Activated CD4-positive, alpha-beta T cell treated with anti-CD3 and anti-CD28 coated beads, Interleukin-2, amount 50 U/mL, for 1 hour (primary cell): ENCODE measurements at regions not wholly inside any gene's neighbourhood (a gene's known extent, or its start where the extent isn't known, plus 50 kb on each side); places are given as distances from the start of the nearest gene placed in this dataset.

Experiments used
- DNase-seq: peaks from one replicate; pipeline ENCODE4 v3.0.0-alpha.2; 2020

DNA sequence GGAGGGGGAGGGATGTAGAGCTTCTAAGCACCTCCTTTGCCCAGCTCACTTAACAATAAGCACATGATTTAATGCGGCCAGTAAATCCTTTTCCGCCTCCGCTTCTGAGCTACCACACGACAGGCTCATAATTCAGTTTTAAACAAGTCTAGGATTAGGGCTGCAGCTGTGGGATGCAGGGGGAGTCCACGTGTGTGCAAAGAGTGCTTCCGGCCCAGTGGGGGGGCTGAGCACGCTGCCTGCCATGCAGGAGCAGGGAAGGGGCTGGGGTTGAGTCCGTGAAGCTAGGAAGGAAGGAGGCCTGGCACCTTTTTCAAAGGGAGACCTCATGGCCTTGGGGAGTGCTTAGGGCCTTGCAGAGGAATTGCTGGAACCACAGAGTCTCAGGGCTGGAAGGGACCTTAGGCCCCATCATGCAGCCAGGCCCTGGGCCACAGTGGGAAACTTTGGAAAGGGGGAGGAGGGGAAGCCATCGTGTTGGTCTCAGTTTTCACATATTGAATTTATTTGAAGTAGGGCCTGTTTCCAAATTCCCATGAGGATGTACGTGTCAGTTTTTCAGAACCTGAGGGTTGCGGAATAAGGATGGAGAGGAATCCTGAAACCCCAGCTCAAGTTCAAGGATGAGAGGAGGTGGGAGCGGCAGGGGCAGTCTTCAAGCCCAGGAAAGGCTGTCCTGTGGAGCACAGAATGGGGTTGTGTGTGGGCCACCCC, 96.1 kb downstream of the VEGFA start:
- no peak for DNase-seq

DNA sequence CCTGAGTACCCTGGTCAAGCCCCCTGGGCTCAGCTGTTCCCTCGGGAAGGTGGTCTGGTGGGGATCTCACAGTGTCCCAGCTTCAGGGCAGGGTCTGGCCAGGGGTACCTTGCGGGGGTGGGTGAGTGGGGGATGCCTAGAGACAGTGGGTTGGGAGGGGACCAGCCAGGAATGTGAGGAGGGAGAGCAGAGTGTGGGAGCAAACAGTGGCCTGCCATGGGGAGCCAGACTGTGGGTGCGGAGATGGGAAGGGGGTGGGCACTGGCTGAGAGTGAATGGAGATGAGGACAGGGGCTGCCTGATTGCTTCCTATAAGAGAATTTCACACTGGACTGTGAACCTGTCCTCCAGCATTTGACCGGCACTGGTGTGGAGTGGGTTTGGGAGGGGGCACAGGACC, 95.1 kb downstream of the VEGFA start:
- no peak for DNase-seq

DNA sequence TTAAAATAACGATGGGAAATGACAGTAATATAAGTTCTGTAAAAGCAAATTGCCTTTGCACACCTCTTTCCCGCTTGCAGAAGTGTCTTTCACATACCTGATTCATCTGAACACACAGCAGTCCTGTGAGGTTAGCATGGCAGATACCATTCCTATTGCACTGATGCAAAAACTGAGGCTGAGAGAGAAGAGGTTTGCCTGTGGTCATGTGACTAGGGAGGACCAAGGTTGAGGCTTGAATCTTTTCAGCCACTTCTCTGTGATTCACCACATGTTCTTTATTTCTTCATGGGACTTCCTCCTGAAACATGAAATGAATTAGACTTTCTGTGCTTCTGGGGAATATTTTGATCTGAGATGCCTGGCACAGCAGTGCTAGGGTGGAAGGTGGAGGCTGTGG, 92.9 kb downstream of the VEGFA start:
- DNase-seq: no peak

DNA sequence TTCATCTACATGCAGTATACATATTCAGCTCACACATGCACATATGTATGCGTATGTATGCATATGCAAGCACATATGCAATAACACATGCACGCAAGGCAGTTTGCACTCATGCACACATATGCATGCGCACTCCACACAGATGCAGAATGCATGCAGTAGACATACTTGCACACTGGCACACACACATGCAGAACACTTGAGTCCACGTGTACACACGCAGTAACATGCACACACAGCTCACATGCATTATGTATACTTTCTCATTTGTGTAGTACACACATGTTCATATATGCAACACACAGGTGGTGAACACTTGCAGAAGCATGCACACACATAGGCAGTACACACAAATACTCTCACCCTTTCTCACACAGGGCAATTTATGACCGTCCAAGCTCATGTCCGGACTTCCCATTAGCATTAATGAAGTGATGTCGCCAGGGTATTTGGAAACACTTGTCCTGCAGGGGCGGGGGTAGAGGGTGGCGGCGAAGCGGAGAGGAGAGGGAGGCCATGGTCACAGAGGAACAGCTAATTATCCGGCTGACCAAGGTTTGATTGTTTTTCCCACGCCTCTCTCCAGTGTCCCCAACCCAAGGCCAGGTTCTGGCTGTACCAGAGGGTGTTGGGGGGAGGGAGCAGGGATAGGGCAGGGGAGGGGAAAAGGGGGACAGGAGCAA, 91.3 kb downstream of the VEGFA start:
- DNase-seq: no peak

DNA sequence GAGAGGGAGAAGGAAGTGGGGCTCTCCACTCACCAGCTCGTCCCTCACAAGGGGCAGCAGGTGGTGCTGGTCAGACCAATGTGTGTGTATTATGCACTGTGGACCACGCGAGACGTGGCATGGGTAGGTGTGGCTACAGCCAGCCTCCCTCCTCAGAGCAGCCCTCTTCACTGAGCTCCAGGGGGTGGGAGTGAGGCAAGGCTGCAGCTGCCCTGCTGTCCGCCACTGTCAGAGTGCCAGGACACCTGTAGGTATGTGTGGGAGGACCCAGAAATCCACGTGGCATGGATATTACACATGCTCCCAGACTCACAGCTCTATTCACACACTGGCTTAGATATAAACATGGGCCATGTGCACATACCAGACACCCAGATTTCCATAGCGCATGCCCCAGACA, 90.3 kb downstream of the VEGFA start:
- DNase-seq: no peak

DNA sequence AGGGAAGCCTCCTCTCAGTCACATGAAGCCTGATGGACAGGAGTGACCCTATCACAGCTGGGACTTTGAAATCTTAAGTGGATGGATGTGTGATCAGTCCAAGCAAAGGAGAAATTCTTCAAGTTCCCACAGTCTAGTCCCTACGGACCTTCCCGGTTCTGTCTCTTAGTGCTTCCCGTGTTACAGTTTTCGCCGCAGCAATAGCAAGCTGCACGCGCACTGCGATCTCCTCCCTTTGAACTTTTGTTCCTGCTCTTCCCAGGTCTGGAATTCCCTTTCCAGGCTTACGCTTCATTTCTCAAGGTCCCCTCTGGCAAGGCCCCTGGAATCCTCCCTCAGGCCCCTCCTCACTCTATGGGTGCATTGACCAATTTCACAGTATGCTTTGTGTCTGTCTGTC, 89.2 kb downstream of the VEGFA start:
- DNase-seq: no peak

DNA sequence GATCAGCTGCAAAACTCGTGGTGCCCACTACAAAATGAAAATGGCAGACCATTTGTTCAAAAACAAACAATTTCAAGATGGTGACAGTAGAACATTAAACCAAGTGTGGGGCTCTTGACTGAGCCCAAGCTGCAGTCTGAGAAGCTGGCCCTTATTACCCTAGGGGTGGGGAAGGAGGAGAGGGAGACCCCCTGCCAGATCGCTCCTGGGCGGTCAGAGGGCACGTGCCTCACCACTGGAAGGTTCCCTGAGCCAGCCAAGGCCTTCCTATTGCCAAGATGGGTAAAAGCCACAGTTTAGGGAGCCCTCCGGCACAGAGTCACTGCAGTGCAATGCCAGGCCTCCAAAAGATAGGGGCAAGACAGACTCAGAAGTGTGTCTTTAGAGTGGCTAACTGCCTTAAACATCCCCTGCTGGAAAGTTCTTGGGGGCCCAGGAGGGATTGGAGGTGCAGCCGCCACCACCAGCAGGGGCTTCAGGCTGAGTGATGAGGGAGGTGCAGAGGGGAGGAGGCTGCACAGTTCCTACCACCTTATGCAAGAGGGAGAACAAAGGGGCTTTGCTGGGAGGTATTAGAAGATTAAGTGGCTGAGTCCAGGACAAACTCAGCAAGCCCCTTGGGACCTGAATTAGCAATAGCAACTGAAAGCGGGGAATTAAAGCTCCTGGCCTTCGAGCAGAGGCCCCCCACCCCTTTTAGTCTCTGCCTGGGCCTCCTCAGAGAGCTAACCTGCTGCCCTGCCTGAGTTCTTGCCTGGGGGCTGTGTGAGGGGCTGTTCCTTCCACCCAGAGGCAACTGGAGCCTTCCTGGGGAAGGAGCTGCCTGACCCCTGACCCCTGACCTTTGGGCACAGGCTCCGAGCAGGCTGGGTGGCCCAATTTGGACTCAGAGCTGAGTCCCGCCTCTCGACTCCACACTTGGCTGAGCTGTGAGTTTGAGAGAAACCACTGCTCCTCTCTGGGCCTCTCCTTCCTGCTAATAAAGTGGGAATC, 88.4 kb downstream of the VEGFA start:
- DNase-seq: no peak

DNA sequence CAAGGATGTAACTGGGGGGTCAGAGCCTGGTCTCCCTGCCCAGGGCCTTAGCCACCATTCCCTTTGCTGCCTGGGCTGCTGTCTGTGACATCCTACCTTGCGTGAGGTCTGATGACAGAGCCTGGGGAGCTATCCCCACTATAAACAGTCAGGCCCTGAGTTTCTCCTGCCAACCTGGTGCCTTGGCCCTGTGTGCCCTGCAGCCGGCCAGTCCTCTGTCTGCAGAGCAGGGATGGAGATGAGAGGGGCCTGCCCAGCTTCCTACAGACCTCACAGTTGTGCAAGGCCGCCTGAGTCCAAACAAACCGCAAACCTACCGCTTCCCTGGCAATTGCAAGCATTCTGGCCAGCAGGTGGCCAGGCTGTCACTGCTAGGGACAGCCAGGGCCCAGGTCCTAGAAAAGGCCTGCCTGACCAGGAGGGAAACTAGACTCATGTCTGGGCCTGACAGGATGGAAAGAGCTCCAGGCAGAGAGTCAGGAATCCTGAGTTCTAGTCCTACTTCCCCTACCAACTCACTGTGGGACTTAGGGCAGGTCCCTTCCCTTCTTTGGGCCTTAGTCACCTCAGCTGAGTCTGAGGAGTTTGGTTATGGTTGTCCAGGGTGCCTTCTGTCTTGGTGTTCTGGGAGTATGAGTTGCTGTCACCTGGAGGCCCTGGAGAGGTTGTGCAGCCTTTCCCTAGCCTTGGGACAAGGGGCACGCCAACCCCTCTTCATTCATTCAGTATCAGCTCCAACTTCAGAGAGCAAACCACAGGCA, 86.2 kb downstream of the VEGFA start:
- no peak for DNase-seq

DNA sequence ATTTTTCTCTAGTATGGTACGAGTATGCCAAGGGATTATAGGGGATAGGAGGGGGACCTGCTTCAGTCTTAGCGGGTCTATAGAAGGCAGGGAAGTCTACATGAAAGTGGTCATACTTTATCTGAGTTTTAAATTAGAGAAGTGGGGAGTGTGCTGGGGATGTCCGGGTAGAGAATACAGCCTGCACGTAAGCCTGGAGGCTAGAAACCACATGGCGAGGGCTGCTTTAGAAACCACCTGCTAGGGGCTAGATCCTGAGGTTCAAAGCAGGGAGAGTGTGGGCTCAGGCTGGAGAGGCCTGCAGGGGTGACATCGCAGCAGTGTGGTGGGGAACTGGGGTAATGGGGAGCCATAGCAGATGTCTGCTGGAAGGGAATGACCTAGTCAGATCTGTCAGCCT, 85.2 kb downstream of the VEGFA start:
- DNase-seq: no peak

DNA sequence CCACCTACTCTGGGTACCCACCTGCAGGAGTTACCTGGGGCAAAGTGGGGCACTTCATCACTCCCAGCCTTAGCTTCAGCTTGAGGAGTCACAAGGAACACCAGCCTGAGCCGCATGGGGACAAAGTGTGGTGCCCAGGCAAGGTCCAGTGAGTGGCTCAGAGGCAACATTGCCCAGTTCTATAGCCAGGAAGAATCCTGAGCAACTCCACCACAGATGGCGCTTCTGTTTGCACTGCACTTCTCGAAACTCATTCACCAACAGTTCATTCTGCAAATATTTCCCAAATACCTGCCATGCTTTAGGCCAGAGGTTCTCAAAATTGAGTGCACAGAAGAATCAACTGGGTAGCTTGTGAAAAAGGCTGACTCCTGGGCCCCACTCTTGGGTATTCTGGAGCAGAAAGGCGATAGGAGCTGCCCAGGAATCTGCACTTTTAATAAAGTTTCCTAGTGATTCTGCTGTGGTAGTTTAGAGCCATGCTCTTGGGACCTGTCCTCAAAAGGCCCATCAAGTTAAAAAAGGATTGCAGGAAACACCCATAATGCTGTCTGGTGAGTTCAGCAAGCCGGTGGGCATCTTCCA, 83.1 kb downstream of the VEGFA start:
- no peak for DNase-seq

DNA sequence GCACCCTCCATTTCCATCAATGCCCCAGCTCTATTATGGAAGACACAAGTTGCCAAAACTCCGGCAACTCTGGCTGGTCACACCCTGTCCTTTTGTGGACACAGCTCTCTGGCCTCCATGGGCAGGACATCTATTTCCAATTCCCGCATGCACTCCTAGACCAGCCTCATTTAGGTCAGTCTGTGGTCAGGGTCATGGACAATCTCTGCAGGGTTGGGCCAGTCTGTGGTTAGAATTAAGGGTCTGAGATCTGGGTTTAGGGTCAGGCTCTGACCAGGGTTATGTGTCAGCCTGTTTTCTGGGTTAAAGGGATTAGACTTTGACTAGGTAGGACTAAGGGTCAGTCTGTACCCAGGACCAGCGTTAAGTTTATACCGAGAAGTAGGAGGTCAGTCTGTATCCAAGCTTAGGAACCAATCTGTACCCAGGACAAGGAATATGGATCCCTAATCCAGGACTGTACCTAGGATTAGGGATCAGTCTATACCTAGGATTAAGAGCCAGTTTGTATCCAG, 82.4 kb downstream of the VEGFA start:
- DNase-seq: no peak

DNA sequence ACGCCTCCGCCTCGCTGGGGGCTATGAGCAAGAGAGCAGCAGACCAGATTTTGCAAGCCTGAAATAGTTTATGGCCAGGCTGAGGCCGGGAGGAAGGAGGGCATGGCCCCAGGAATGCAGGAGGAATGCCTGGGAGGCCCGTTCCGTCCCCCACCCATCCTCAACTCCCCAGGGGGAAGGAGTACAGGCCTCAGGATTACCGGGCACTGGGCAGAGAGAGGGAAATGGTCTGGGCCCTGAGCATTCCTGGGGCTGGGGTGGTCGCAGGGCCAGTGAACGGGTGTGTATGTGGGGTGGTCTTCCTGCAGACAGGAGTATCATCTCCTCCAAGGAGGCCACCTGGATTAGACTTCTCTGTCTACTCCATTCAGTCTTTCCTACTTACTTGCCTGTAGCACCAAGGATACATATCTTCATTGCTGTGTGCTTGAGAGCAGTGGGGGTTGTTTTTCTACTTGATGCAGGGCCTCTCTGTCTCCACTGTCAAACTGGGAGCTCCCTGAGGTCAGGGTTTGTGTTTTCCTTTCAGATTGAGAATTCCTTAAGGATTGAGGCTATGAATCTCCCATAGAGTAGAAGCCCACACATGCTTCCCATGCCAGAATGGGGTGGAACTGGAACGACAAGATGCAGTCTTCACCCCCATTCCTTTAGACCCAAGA, 81.3 kb downstream of the VEGFA start:
- DNase-seq: no peak

DNA sequence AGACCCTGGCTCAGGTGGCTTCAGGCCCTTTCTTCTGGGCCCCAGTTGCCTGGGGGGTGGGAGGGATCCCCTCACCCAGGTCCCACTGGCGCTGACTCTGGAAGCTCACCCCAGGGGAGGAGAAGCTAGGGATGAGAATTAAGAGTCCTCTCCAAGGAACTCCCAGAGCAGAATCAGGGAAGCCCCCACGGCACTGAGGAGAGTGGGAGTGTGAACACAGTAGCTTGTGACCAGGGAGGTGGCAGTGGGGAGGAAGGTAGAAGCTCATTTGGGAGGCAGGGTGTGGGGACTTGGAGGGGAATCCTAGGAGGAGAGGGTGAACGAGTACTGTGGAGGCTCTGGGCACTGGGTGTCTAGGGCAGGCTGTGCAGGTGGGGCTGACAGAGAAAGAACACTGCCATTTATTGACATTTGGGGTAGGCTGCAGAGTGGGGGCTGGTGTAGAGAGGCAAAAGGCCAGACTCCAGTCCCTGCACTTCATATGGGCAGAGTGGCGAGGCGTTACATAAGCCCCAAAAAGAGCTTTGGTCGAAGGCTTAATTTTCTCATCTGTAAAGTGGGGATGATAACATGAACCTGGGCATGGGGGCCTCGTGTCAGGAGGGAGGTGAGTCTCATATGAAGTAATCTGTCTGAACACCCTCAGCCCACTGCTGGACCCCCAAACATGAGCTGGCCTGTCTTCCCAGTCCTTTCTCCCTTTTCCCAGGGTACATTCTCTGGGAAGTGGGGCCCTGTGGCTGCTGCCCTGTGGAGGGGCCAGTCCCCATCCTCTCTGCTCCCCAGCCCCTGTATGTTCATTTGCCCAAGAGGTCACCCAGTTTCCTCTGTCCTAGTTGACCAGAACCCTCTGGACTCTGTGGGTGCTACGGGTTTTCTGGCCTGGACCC, 80.5 kb downstream of the VEGFA start:
- DNase-seq: no peak

DNA sequence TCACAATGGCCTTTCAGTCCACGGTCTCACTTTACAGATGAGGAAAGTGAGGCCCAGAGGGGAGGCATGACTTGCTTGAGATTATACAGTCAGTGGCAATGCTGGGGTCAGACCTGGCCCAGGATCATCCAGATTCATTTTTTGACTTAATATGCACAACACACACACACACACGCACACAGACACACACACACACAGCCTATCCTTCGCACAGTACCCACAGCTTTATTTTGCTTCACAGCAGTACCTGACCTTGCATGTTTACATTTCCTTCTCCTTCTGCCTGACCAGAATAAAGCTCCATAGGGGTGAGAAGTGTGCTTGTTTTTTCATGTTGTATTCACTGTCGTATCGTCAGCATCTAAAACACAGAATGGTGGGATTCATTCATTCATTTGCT, 79.8 kb downstream of the VEGFA start:
- DNase-seq: no peak

DNA sequence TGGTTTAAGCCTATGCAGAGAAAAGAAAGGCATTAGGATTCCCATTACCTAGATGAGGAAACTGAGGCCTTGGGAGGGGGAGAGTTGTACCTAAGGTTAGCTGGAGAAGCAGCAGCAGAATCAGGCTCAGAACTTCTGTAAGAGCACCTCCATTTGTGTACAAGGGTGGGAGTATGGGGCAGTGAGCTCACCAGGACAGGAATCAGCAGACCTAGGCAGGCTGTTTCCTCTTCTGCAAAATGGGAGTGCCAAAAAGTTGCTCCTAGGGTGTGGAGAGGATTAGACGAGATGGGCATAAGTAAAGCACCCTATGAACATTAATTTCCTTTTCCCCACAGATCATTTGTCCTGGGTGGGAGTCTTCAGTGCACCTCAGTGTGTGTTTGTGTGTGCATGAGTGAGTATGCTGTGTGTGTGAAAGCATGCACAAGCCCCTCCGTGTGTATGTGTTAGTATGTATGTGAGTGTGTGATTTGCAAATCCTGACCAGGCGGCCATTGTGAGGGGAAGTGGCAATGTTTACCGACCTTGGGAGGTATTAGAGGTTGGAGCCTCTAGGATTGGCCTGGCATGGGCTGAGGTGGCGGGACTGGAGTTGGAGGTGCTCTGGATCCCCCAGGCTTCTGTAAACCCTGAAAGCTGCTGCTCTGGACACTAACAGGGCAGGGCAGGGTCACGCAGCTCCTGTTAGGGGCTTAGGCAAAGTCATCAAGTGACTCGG, 78.8 kb downstream of the VEGFA start:
- no peak for DNase-seq

DNA sequence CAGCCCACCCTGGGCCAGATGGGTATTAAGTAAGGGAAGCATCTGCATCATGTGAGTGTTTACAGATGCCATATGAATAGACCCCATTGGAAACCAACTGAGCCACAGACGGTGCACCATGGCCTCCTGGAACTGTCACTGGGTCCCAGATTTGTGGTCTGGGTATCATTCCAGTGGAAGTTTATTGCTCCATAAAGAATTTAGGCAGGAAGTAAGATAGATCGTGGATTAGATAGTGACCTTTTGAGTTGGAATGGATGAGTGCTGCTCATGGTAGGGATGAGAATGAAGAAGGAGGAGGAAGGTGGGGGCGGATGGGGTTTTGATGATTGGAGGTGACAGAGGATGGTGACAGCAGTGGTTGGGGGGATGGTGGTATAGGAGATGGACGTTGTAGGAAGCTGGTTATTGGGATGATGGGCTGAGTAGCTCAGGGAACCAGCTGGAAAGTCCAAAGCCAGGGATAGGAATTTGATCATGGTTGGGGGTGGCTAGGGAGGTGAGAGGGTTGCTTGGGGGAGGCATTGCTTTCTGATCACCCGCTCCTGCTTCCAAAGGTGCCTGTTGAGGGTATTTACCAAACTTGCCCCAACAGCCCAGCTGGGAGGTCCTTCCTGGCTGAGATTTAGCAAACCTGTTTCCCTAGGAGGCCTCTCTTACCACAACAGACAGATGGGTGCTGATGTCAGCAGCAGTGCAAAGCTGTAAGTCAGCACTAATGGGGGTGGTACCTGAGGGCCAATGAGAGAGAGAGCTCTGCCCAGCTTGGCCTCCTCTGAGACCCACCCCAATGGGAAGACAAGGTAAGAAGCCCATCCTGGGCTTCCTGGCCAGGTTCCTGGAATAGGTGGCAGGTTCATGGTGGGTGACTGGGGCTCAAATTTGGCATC, 78.0 kb downstream of the VEGFA start:
- no peak for DNase-seq

DNA sequence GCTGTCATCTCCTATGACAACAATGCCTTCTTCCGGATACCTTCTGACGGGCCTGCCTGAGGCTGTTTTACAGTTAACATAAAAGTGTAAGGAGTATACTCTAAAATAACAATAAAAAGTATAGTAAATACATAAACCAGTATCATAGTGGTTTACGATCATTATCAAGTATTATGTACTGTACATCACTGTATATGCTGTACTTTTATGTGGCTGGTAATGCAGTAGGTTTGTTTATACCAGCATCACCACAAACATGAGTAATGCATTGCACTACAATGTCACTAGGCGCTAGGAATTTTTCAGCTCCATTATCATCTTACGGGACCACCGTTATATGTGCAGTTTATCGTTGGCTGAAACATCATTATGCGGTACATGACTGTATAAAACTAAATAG, 76.5 kb downstream of the VEGFA start:
- no peak for DNase-seq

DNA sequence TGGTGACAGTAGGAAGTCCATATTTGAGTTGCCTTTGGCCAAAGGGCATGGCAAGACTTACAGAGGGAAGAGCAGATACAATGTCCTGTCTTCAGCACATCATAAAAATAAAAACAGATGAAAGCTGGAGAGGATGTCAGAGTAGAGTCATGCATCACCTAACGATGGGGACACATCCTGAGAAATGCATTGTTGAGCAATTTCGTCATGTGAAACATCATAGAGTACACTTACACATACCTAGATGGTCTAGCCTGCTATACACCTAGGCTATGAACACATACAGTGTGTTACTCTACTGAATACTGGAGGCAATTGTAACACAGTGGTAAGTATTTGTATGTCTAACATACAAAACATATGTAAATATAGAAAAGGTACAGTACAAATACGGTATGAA, 75.6 kb downstream of the VEGFA start:
- DNase-seq: no peak

DNA sequence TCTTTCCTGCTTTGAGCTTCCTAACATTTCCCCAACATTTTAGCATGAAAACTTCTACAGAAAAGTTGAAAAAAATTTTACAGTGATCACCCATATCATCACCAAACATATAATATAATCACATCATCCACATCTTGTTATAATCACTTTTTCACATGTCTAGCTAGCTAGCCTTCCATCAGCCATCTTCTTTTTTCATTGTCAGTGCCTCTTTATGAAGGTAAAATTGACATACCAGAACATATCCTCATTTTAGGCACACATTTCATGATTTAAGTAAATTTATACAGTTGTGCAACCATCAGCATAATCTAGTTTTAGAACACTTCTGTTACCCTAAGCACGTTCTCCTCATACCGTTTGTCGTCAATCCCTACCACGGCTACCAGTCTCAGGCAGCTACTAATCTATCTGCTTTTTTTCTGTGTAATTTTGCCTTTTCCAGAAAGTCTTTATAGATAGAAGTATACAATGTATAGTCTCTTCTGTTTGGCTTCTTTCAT, 73.7 kb downstream of the VEGFA start:
- DNase-seq: no peak
